Panc1 (cell line): ENCODE measurements at regions not wholly inside any gene's neighbourhood (a gene's known extent, or its start where the extent isn't known, plus 50 kb on each side); places are given as distances from the start of the nearest gene placed in this dataset.

Experiments
- POLR2AphosphoS5 ChIP-seq: IDR thresholded peaks from 2 replicates; pipeline ENCODE4 v1.6.1; 2012; ENCODE audit warnings: mild to moderate bottlenecking, low read depth, low read length, moderate library complexity
- TF ChIP-seq, protein P1 (sequence below): fragments of 450-650 bp; IDR thresholded peaks from 2 replicates; pipeline ENCODE4 v1.5.1; 2017; ENCODE audit warnings: mild to moderate bottlenecking

DNA sequence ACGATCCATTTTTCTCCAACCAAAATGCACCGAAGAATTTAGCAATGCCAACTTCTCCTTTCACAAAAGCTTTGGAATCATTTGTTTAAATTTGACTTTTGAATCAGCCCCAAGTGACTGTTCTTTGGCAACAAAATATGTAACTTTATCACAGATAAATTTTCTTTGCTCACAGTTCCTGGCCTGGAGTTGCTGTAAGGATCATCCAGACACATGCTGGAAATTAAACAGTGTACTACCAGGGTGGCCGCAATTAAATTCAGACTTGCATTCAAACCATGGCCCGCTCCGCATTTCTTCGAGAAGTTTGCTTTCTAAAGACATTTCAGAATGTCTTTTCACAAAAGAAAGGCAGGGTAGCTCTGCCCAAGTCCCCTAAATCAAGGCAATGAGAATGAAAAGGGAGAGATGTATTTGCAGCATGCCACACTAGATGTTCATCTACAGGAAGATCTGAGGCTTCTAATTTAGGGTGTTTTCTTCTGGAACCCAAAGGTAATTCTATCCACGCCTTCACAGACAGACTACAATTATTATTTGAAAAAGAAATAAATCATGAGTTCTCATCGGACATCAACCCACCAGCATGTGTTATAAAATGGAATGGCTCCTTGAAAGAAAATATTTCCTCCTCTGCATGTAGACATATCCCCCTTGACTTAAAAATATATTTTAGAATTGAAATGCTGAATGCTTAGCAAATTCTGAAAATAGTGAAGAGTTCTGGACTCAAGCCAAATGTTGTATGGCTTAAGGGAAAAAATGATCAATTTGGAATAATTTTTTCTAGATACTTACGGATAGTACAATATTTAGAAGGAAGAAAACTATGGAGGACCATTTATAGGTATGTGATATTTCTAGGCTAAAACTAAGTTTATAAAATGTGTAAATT is 189.7 kb upstream of the BLID start:
- TF ChIP-seq, protein P1, sequence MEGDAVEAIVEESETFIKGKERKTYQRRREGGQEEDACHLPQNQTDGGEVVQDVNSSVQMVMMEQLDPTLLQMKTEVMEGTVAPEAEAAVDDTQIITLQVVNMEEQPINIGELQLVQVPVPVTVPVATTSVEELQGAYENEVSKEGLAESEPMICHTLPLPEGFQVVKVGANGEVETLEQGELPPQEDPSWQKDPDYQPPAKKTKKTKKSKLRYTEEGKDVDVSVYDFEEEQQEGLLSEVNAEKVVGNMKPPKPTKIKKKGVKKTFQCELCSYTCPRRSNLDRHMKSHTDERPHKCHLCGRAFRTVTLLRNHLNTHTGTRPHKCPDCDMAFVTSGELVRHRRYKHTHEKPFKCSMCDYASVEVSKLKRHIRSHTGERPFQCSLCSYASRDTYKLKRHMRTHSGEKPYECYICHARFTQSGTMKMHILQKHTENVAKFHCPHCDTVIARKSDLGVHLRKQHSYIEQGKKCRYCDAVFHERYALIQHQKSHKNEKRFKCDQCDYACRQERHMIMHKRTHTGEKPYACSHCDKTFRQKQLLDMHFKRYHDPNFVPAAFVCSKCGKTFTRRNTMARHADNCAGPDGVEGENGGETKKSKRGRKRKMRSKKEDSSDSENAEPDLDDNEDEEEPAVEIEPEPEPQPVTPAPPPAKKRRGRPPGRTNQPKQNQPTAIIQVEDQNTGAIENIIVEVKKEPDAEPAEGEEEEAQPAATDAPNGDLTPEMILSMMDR: no peak
- no peak for TF ChIP-seq POLR2AphosphoS5
